ENCODE measurements at regions not wholly inside any gene's neighbourhood (a gene's known extent, or its start where the extent isn't known, plus 50 kb on each side); places are given as distances from the start of the nearest gene placed in this dataset.

DNA sequence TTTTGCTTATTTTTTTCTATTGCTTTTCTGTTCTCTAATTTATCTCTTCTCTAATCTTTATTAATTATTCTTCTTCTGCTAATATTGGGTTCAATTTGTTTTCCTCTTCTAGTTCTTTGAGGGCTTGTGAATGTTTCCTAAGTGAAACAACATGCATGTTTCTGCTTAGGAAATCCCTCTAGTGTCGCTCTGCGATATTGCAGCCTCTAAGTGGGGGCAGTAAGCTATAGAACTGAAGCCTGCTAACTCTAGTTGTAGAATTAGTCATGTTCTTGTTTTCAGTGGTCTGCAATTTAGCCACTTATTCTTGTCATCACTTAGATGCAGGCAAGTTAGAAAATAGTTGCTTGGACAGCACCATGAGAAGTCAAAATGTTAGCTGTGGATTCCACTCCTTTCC, 222.6 kb downstream of the SPIN4 start:
- TF ChIP-seq, protein P1, sequence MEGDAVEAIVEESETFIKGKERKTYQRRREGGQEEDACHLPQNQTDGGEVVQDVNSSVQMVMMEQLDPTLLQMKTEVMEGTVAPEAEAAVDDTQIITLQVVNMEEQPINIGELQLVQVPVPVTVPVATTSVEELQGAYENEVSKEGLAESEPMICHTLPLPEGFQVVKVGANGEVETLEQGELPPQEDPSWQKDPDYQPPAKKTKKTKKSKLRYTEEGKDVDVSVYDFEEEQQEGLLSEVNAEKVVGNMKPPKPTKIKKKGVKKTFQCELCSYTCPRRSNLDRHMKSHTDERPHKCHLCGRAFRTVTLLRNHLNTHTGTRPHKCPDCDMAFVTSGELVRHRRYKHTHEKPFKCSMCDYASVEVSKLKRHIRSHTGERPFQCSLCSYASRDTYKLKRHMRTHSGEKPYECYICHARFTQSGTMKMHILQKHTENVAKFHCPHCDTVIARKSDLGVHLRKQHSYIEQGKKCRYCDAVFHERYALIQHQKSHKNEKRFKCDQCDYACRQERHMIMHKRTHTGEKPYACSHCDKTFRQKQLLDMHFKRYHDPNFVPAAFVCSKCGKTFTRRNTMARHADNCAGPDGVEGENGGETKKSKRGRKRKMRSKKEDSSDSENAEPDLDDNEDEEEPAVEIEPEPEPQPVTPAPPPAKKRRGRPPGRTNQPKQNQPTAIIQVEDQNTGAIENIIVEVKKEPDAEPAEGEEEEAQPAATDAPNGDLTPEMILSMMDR (IDR thresholded peaks at IDR 0.05; ENCODE audit: low read depth, low read length): peak; percentile 45; the same call in 1 of the 2 replicates
- TF ChIP-seq EZH2phosphoT487 (IDR thresholded peaks at IDR 0.05; ENCODE audit: low read depth): no peak
